Lung (tissue), 11 donors: ENCODE measurements at regions not wholly inside any gene's neighbourhood (a gene's known extent, or its start where the extent isn't known, plus 50 kb on each side); places are given as distances from the start of the nearest gene placed in this dataset.

Source experiments
- ATAC-seq: fragments of 200-7000 bp; cut with Tn5 transposase; one replicate; pipeline ENCODE4 v1.9.1; 2020; ENCODE audit warnings: moderate number of reproducible peaks; ENCODE audit not compliant: insufficient read depth, low FRiP score
- DNase-seq, 3 donors: peaks; one replicate each; pipeline ENCODE4 v3.0.0-alpha.2; 2013 to 2017
- H3K27ac ChIP-seq, 2 donors: one replicate each; pipeline ENCODE4 v1.5.1; 2013; ENCODE audit warnings: mild to moderate bottlenecking in 2 of 2, moderate library complexity in 2 of 2, control low read depth in 1 of 2, inconsistent platforms in 1 of 2, low read depth in 1 of 2, low read length in 1 of 2
- H3K27me3 ChIP-seq, 3 donors: one replicate each; pipeline ENCODE4 v1.5.1; 2013; ENCODE audit warnings: low read length in 2 of 3; ENCODE audit not compliant: control insufficient read depth in 3 of 3, insufficient read depth in 3 of 3
- H3K36me3 ChIP-seq, 4 donors: one replicate each; pipeline ENCODE4 v1.5.1; 2013; ENCODE audit warnings: low read length in 4 of 4, mild to moderate bottlenecking in 1 of 4, moderate library complexity in 1 of 4; ENCODE audit not compliant: control insufficient read depth in 4 of 4, insufficient read depth in 4 of 4
- H3K4me1 ChIP-seq, 5 donors: one replicate each; pipeline ENCODE4 v1.5.1; 2013; ENCODE audit warnings: low read length in 5 of 5, mild to moderate bottlenecking in 2 of 5, moderate library complexity in 1 of 5; ENCODE audit not compliant: control insufficient read depth in 5 of 5, insufficient read depth in 5 of 5
- H3K4me3 ChIP-seq: one replicate; pipeline ENCODE4 v1.5.1; 2013; ENCODE audit warnings: mild to moderate bottlenecking, control low read depth, moderate library complexity
- H3K9ac ChIP-seq, 2 donors: one replicate each; pipeline ENCODE4 v1.5.1; 2013; ENCODE audit warnings: low read length in 2 of 2, control low read depth in 1 of 2; ENCODE audit not compliant: insufficient read depth in 1 of 2
- H3K9me3 ChIP-seq, 4 donors: one replicate each; pipeline ENCODE4 v1.5.1; 2013; ENCODE audit warnings: low read length in 3 of 4, mild to moderate bottlenecking in 1 of 4, moderate library complexity in 1 of 4; ENCODE audit not compliant: control insufficient read depth in 4 of 4, insufficient read depth in 3 of 4
- WGBS, 2 donors: extraction: QIAGEN DNeasy Blood & Tissue Kit; methylation state at CpG; one replicate each; pipeline ENCODE4 v1.1.7; 2013; 5-methylcytosine and 5-hydroxymethylcytosine counted together
- TF ChIP-seq, protein P1 (sequence below): IDR thresholded peaks from 2 replicates; pipeline ENCODE4 v1.5.1; 2012; ENCODE audit warnings: mild to moderate bottlenecking; ENCODE audit errors: control extremely low read depth, extremely low read depth
- donor health status: control.
- donor health status: control.
- donor health status: Bipolar disorder and iron deficiency.
- donor health status: healthy.
- donor health status: DM: yes; HTN: yes; CAD: no.

DNA sequence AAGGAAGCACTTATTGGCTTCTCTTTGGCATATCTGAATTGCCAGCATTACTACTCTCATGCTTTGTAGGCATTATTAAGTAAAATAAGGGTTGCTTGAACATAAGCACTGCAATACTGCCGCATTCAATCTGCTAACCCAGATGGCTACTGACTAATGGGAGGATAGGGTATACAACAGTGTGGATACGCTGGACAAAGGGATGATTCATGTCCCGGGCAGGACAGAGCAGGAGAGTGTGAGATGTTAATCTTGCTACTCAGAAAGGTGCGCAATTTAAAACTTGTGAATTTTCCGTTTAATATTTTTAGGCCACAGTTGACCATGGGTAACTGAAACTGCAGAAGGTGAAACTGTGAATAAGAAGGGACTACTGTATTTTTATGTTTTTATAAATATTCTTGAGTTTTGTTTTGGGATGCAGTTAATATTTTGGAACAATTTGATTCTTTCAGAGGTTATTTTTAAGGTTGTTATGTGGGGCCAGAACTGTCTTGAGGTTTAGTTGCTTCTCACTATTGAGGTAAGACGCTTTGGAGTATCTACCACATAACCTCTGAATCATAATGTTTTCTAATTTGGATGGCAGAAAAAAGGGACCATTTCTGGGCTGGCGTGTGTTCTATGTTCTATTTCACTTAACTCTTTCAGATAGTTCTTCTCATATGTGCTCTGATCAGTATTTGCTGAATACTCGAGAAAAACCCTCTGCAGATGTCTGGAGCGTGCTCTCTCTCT is 75.7 kb upstream of the SYPL1 start:
- H3K27ac ChIP-seq = no peak overlapping the region
- no peaks in the 10 kb centered on the region for H3K9me3 ChIP-seq
- H3K9ac ChIP-seq = no peak overlapping the region
- 93 to 97% methylated on average over 9 of the region's 9 CpGs for WGBS, 2 donors
- TF ChIP-seq, protein P1, sequence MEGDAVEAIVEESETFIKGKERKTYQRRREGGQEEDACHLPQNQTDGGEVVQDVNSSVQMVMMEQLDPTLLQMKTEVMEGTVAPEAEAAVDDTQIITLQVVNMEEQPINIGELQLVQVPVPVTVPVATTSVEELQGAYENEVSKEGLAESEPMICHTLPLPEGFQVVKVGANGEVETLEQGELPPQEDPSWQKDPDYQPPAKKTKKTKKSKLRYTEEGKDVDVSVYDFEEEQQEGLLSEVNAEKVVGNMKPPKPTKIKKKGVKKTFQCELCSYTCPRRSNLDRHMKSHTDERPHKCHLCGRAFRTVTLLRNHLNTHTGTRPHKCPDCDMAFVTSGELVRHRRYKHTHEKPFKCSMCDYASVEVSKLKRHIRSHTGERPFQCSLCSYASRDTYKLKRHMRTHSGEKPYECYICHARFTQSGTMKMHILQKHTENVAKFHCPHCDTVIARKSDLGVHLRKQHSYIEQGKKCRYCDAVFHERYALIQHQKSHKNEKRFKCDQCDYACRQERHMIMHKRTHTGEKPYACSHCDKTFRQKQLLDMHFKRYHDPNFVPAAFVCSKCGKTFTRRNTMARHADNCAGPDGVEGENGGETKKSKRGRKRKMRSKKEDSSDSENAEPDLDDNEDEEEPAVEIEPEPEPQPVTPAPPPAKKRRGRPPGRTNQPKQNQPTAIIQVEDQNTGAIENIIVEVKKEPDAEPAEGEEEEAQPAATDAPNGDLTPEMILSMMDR = no peak
- H3K36me3 ChIP-seq = no peaks in the 10 kb centered on the region
- no peaks in the 10 kb centered on the region for H3K27me3 ChIP-seq
- ATAC-seq (no peak), DNase-seq (no peak)
- H3K4me3 ChIP-seq = no peak overlapping the region
- H3K4me1 ChIP-seq = no peaks in the 10 kb centered on the region

DNA sequence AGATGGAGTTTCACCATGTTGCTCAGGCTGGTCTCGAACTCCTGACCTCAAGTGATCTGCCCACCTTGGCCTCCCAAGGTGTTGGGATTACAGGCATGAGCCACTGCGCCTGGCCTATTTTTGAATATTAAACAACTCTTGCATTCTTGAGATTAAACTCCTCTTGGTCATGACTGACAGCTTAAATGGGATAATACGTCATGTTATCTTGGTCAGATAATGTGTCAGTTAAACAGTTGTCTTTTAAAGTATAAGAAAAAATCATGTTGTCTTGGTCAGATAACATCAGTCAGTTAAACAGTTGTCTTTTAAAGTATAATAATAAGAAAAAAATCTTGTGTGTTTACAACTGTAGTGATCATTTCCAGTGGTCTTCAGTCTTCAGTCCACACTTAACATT is 73.6 kb upstream of the SYPL1 start:
- Histone ChIP-seq H3K9ac (no peak overlapping the region), H3K9me3 (no peaks in the 10 kb centered on the region), H3K27me3 (no peaks in the 10 kb centered on the region), H3K4me1 (no peaks in the 10 kb centered on the region), H3K27ac (no peak overlapping the region), H3K36me3 (no peaks in the 10 kb centered on the region), H3K4me3 (no peak overlapping the region)
- ATAC-seq (no peak), DNase-seq (no peak)
- TF ChIP-seq, protein P1 = no peak
- WGBS, 2 donors = 91% methylated on average over 3 of the region's 3 CpGs

DNA sequence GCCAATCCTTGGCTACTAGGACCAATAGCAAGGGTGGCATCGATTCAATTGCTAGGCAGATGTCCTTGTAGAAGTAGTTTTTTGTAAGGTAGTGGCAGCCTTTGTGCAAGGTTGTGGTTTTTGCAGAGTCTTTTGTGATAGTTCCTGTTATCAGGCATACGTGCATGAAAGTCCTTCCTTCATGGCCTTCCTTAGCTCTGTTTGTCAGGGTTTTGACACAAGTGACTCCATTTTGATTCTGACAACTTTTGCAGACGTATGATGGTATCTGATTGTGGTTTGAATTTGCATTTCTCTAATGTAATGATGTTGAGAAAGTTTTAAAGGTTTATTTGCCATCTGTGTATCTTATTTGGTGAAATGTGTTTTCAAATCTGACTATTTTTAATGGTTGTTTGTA is 71.8 kb upstream of the SYPL1 start:
- DNase-seq = no peak
- ATAC-seq = no peak
- no peaks in the 10 kb centered on the region for H3K27me3 ChIP-seq
- H3K27ac ChIP-seq = no peak overlapping the region
- H3K9me3 ChIP-seq = no peaks in the 10 kb centered on the region
- peaks cover 0 to 3% (median 0%) of the 10 kb centered on the region in 5 donors for H3K4me1 ChIP-seq
- no peak overlapping the region for H3K4me3 ChIP-seq
- WGBS, 2 donors = 55 to 77% methylated on average over 3 of the region's 3 CpGs
- no peak overlapping the region for H3K9ac ChIP-seq
- no peaks in the 10 kb centered on the region for H3K36me3 ChIP-seq
- TF ChIP-seq, protein P1 = no peak

DNA sequence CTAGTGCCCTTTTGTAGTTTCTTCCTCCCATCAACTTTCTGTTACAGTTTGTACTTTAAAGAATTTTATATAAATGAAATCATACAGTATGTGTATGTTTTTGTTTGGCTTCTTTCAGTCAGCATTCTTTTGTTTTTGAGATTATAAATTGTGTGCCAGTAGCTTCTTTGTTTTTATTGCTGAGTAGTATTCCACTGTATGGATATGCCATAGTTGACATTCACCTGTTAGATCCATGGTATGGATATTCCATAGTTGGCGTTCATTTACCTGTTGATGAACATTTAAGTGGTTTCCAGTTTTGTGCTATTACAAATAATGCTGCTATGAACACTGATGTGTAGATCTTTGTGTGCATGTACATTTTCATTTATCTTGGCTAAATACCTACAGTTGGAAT is 70.8 kb upstream of the SYPL1 start:
- TF ChIP-seq, protein P1 = no peak
- Histone ChIP-seq H3K9me3 (no peaks in the 10 kb centered on the region), H3K36me3 (no peaks in the 10 kb centered on the region), H3K4me1 (peaks cover 0 to 12% (median 0%) of the 10 kb centered on the region in 5 donors), H3K4me3 (no peak overlapping the region), H3K9ac (no peak overlapping the region), H3K27me3 (no peaks in the 10 kb centered on the region), H3K27ac (no peak overlapping the region)
- DNase-seq (no peak), ATAC-seq (no peak)
- 97 to 98% methylated on average over 1 of the region's 1 CpG for WGBS, 2 donors
